Left lung (tissue), 4 donors: ENCODE measurements at regions not wholly inside any gene's neighbourhood (a gene's known extent, or its start where the extent isn't known, plus 50 kb on each side); places are given as distances from the start of the nearest gene placed in this dataset.
"Not testable (repeated sequence)": the region's sequence is repeated elsewhere in the genome, so short reads cannot be mapped to it uniquely, and the experiment has no call there.

Experiments
- ATAC-seq: fragments of 200-7000 bp; cut with Tn5 transposase; one replicate; pipeline ENCODE4 v1.9.1; 2020; ENCODE audit warnings: moderate library complexity
- DNase-seq, 4 donors: peaks; one replicate each; pipeline ENCODE4 v3.0.0-alpha.2; 2013 to 2020
- H3K27ac ChIP-seq, 2 donors: fragments of 200-600 bp; sonication (generic) in 1 of 2; one replicate each; pipeline versions ENCODE4 v1.5.0 to v1.8.0; 2020 to 2021
- H3K27me3 ChIP-seq, 2 donors: fragments of 200-600 bp; sonication (generic) in 1 of 2; one replicate each; pipeline versions ENCODE4 v1.5.0 to v1.8.0; 2020 to 2021
- H3K36me3 ChIP-seq, 2 donors: fragments of 200-600 bp; sonication (generic) in 1 of 2; one replicate each; pipeline versions ENCODE4 v1.5.0 to v1.8.0; 2020 to 2021
- H3K4me1 ChIP-seq, 2 donors: fragments of 200-600 bp; one replicate each; pipeline ENCODE4 v1.8.0; 2021
- H3K4me3 ChIP-seq, 2 donors: fragments of 200-600 bp; sonication (generic) in 1 of 2; one replicate each; pipeline versions ENCODE4 v1.5.0 to v1.8.0; 2020 to 2021; ENCODE audit warnings: mild to moderate bottlenecking in 1 of 2
- H3K9me3 ChIP-seq, 2 donors: fragments of 200-600 bp; sonication (generic) in 1 of 2; one replicate each; pipeline versions ENCODE4 v1.5.0 to v1.8.0; 2020 to 2021
- CTCF ChIP-seq, 2 donors: fragments of 200-600 bp; sonication (generic) in 1 of 2; IDR thresholded peaks; one replicate each; pipeline versions ENCODE4 v1.5.0 to v1.8.0; 2021; ENCODE audit warnings: antibody characterized with exemption in 2 of 2
- intact Hi-C, 2 donors: fragments of 100-400 bp; cut with DNase I; formaldehyde crosslinking; loops; one replicate each; pipeline versions ENCODE4 v1.11.2 to v1.14.2; 2022
- donor health status: DM: no; HTN: yes; CAD: no.
- donor health status: DM: no; HTN: no; CAD: no.

DNA sequence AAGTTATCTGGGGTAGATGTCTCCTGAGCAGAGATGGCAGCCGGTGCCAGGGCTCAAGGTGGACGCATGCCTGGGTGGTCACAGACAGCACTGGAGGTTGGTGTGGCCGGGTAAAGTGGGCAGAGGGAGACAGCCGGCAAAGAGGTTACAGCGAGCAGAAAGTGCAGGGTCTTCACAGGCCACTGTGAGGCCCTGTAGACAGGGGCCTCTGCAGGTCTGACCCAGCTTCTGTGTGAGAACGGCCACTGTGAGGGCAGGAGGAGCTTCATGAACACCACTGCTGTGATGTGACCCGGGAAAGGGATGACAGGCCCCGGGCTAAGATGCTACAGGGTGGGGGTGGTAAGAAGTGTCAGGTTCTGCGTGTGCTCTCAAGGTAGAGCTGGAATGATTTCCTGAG, 111.2 kb upstream of the VOPP1 start:
- H3K4me1 ChIP-seq, intact Hi-C loops, H3K9me3 ChIP-seq, H3K27ac ChIP-seq, H3K27me3 ChIP-seq, H3K4me3 ChIP-seq, ATAC-seq, H3K36me3 ChIP-seq: not testable (repeated sequence)
- DNase-seq: peak in 1 of 4 donors; percentile 53

DNA sequence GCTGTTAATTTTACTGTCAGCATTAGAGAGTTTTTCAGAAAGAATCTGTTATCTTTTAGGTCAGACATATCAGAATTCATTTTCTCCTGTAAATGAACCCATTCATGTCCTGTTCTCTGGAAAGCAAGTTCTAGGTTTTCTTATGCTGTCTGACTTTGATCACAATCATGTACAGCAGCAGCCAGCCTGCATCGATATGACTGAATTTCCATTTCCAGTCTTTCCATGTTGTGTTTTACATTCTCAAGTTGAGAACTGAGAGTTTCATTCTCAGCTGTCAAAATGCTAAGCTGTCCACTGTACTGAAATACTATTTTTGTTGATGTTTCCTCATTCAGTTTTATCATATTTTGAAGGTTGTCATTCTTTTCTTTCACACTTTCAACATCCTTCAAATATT, 103.3 kb upstream of the VOPP1 start:
- intact Hi-C loops, H3K27ac ChIP-seq, H3K36me3 ChIP-seq, H3K27me3 ChIP-seq, H3K9me3 ChIP-seq, H3K4me3 ChIP-seq, DNase-seq, ATAC-seq, H3K4me1 ChIP-seq: not testable (repeated sequence)

DNA sequence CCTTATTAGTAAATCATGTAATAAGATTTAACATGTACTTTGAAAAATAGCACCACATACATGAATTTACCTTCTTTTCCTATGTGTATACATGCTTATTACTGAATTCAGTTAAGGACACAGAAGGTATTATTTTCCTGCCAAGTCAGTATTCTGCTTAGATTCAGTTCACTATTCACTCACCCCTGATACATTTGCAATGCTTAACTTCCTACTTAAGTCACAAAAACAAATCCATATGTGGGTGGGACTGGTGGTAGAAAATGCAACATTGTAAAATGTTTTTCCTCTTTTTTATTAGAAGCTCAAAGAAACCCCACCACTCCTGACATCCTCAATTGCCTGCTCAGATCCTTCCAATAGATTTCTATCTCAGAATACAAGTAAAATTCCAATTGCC, 101.2 kb upstream of the VOPP1 start:
- intact Hi-C loops, H3K9me3 ChIP-seq, H3K27me3 ChIP-seq, H3K4me1 ChIP-seq, H3K27ac ChIP-seq, ATAC-seq, DNase-seq, H3K36me3 ChIP-seq, H3K4me3 ChIP-seq: not testable (repeated sequence)

- ATAC-seq, H3K4me1 ChIP-seq: not testable (repeated sequence)
Measured at GRCh38 chr7:55672084-55672483, 99.8 kb upstream of the VOPP1 start.

DNA sequence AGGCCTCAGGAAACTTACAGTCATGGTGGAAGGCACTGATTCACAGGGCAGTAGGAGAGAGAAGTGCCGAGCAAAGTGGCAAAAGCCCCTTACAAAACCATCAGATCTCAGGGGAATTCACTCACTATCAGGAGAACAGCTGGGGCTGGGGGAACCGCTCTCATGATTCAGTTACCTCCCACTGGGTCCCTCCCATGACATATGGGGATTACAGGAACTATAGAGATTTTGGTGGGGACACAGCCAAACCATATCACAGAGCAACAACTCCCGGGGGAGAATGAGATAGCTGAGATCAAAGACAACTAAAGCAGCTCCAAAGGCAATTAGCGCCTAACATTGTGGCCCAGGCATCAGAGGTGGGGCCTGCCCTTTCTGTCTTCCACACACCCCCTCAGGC, 85.4 kb upstream of the VOPP1 start:
- Histone ChIP-seq H3K27ac (no peak overlapping the region), H3K4me3 (no peak overlapping the region), H3K9me3 (no peaks in the 10 kb centered on the region), H3K4me1 (no peaks in the 10 kb centered on the region), H3K27me3 (no peaks in the 10 kb centered on the region), H3K36me3 (no peaks in the 10 kb centered on the region)
- DNase-seq: no peak
- TF ChIP-seq CTCF (IDR thresholded peaks at IDR 0.05): no peak
- ATAC-seq: no peak
- intact Hi-C loops: no loop called here

More at GRCh38 chr7:55672084-55672483, 99.8 kb upstream of the VOPP1 start:
- H3K9me3 ChIP-seq, intact Hi-C loops, DNase-seq, H3K4me3 ChIP-seq, H3K27me3 ChIP-seq, H3K36me3 ChIP-seq, H3K27ac ChIP-seq: not testable (repeated sequence)

DNA sequence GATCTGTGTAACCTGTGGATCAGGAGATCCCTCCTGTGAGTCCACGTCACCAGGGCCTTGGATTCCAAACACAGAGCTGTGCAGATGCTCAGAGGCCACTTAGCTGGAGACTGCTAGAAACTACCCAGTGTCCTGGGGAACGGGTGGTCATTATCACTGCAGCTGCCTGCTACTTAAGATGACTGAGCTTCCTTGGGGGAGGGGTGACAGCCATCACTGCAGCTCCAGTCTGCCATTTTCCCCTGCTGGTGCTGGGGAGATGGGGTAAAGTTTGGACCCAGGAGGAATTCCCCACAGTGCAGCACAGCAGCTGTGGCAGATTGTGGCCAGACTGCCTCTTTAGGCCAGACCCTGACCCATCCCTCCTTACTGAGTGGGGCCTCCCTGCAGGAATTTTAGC, 78.8 kb upstream of the VOPP1 start:
- H3K36me3 ChIP-seq: no peaks in the 10 kb centered on the region
- no peaks in the 10 kb centered on the region for H3K9me3 ChIP-seq
- ATAC-seq (no peak), DNase-seq (no peak)
- intact Hi-C loops: no loop called here
- TF ChIP-seq CTCF (IDR thresholded peaks at IDR 0.05): no peak
- H3K4me3 ChIP-seq: no peak overlapping the region
- H3K27ac ChIP-seq: no peak overlapping the region
- no peaks in the 10 kb centered on the region for H3K27me3 ChIP-seq
- H3K4me1 ChIP-seq: no peaks in the 10 kb centered on the region

- Histone ChIP-seq H3K27me3 (no peaks in the 10 kb centered on the region), H3K4me3 (no peak overlapping the region), H3K9me3 (no peaks in the 10 kb centered on the region), H3K27ac (no peak overlapping the region), H3K4me1 (no peaks in the 10 kb centered on the region), H3K36me3 (no peaks in the 10 kb centered on the region)
- intact Hi-C loops: no loop called here
- TF ChIP-seq CTCF (IDR thresholded peaks at IDR 0.05): no peak
- ATAC-seq (no peak), DNase-seq (no peak)
Measured at GRCh38 chr7:55649238-55649637, 76.9 kb upstream of the VOPP1 start.
